Fibroblast of mammary gland (primary cell): ENCODE measurements at regions not wholly inside any gene's neighbourhood (a gene's known extent, or its start where the extent isn't known, plus 50 kb on each side); places are given as distances from the start of the nearest gene placed in this dataset.

Experiments used
- DNase-seq: peaks from one replicate; pipeline ENCODE4 v3.0.0-alpha.2; 2010; ENCODE audit warnings: low read depth
- H3K4me3 ChIP-seq: 2 replicates; pipeline ENCODE4 v1.5.1; 2011; ENCODE audit warnings: low read depth, mild to moderate bottlenecking, low read length, moderate library complexity; ENCODE audit not compliant: control insufficient read depth
- TF ChIP-seq, protein P1 (sequence below): conservative IDR thresholded peaks from 2 replicates; pipeline ENCODE4 v1.5.1; 2011; ENCODE audit warnings: low read depth, low read length, inconsistent platforms; ENCODE audit not compliant: control insufficient read depth, insufficient read depth

DNA sequence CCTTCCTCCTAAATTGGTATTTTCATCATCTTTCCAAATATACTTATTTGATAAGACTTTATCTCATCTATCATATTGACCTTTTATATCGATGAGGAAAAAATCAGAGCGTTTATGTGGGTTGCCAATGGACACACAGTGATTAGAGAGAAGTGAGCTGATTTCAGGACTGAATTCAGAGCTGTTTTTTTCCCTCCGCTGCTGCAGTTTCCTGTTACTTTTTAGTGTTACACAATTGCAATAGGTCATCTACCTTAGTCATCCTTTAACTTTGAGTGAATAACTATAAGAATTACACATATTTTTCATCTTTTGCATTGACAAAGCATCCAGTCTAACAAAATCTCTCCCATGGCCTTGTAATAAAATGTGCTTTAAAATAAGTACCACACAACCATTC, 266.3 kb upstream of the CNTN4 start:
- TF ChIP-seq, protein P1, sequence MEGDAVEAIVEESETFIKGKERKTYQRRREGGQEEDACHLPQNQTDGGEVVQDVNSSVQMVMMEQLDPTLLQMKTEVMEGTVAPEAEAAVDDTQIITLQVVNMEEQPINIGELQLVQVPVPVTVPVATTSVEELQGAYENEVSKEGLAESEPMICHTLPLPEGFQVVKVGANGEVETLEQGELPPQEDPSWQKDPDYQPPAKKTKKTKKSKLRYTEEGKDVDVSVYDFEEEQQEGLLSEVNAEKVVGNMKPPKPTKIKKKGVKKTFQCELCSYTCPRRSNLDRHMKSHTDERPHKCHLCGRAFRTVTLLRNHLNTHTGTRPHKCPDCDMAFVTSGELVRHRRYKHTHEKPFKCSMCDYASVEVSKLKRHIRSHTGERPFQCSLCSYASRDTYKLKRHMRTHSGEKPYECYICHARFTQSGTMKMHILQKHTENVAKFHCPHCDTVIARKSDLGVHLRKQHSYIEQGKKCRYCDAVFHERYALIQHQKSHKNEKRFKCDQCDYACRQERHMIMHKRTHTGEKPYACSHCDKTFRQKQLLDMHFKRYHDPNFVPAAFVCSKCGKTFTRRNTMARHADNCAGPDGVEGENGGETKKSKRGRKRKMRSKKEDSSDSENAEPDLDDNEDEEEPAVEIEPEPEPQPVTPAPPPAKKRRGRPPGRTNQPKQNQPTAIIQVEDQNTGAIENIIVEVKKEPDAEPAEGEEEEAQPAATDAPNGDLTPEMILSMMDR, result no peak
- no peak overlapping the region for H3K4me3 ChIP-seq
- no peak for DNase-seq

DNA sequence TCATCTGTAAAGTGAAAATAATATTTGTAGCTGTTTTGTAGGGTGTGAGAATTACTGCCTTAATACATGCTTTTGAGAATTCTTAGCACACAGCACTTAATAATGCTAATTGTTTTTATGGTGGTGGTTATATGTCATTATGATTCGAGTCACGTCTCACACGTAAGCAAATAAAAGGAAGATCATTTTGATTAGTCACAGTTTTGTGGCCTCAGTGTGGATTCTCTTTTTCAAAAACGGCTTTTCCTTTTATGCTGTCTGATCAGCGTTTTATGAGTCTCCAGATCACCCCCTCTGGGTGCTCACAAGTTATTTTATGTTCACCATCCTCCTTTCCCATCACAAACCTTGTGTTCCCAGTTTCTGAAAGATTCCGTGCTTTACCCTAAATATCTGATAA, 255.6 kb upstream of the CNTN4 start:
- TF ChIP-seq, protein P1, result no peak
- DNase-seq, result no peak

DNA sequence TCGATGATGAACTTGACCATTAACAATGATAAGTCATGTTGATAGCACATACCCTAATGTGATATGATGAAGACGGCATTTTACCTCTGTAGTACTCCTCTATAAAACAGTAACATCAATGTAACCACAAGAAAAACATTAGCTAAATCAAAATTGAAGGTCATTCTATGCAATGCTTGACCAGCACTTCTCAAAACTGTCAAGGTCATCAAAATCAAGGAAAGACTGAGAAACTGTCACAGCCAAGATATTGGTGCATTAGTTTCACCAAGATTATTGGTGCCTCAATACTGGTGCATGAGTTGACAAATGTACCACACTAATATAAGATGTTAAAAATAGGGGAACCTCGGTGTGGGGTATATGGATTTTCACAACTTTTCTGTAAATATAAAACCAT, 251.1 kb upstream of the CNTN4 start:
- TF ChIP-seq, protein P1, result no peak
- no peak overlapping the region for H3K4me3 ChIP-seq
- no peak for DNase-seq

More for the DNA sequence above, 255.6 kb upstream of the CNTN4 start:
- H3K4me3 ChIP-seq, result no peak overlapping the region

DNA sequence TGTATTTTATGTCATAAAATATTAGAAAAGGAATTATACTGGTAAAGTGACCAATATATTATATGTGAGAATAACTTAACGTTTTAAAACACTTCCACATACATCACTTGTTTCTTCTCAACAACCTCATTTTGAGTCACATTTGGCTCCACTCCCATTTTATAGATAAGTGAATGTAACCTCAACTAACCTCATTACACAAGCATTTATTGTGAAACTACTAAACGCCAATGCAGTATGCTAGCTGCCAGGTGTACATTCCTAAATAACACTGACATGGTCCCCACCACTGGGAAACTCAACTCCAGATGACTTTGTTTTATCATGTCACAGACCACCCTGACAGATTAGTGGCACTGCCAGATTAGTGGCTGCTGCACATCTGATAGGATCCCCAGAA, 249.7 kb upstream of the CNTN4 start:
- H3K4me3 ChIP-seq, result no peak overlapping the region
- no peak for DNase-seq
- TF ChIP-seq, protein P1, result no peak

DNA sequence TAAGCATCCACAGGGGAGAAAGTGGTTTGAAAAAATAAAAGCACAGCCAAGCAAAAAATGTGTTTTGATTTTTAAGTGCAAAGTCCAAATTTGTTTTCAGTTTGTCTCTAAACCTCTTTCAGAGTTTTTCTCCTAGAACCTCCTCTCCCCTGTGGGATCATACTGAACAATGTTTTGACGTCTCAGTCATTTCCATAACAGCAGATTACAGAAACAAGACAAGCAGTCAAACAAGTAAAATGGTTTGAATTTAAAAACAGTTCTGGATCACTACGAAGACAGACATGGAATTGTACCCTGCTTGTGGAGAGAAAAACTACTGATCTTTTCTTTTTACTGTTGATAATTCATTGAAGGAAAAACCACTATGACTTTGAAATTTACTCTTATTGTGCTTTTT, 245.7 kb upstream of the CNTN4 start:
- no peak for DNase-seq
- no peak overlapping the region for H3K4me3 ChIP-seq
- TF ChIP-seq, protein P1, result no peak

DNA sequence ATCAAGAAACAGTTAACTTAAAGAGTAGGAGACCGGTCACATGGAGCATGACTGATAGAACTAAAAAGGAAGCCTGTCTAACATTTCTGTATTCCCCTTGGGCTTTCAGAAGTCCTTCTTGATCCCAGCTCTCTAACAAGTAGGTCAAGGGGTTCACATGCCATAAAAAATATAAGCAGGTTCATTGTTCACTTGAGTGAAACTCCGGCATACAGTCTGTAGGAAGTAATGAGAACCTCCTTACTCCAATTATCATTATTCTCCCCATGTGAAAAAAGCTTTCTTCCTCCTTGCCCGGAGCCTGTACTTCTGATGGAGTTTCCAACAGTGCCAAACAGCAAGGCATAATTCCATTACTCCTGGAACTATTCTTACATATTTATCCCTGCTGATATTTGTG, 242.8 kb upstream of the CNTN4 start:
- DNase-seq, result no peak
- TF ChIP-seq, protein P1, result no peak
- H3K4me3 ChIP-seq, result no peak overlapping the region

DNA sequence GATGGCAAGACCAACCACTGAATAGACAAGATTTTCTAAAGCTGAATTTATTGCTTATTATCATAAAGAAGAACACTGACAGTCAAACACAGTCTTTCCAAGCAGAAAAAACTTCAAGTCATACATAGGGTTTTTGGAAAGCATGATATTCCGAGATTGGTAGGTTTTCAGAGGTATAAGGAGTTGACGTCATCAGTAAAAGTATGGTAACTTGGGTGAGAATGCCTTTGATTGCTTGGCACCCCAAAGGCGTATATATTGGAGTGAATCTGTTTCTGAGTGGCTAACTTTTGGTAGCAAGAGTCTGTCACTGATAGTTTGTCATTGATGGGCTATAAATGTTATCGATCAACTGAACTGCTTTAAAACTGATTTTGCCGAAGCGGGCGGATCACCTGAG, 227.9 kb upstream of the CNTN4 start:
- DNase-seq, result no peak
- no peak overlapping the region for H3K4me3 ChIP-seq
- TF ChIP-seq, protein P1, result no peak
